LNCaP clone FGC (cell line): ENCODE measurements at regions not wholly inside any gene's neighbourhood (a gene's known extent, or its start where the extent isn't known, plus 50 kb on each side); places are given as distances from the start of the nearest gene placed in this dataset.

Source experiments
- DNase-seq: peaks from one replicate; pipeline ENCODE4 v3.0.0-alpha.2; 2011; ENCODE audit warnings: low read depth
- H3K4me3 ChIP-seq: 2 replicates; pipeline ENCODE4 v1.5.1; 2011; ENCODE audit warnings: mild to moderate bottlenecking, low read depth, low read length, control low read depth
- TF ChIP-seq, protein P1 (sequence below): IDR thresholded peaks from 2 replicates; pipeline ENCODE4 v1.5.1; 2012; ENCODE audit warnings: mild to moderate bottlenecking; ENCODE audit not compliant: control insufficient read depth, insufficient read depth; ENCODE audit errors: extremely low read depth

DNA sequence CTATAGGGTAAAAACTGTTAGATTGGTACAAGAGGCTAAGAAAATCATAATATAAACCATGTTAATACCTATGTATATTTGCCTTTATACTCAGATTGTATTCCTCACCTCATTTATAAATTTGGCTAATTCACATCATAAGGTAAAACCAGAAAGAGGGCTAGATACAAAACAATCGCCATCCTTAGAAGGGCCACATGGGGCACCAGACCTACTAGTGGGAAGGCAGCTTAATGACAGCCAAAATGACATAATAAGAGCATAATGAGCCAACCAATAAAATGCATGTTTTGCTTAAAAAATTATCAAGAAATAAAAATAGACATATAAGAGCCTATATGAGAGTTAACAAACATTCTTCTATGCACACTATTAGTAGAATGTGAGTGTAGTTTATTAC lies 107.3 kb upstream of the PRDX4 start:
- TF ChIP-seq, protein P1, sequence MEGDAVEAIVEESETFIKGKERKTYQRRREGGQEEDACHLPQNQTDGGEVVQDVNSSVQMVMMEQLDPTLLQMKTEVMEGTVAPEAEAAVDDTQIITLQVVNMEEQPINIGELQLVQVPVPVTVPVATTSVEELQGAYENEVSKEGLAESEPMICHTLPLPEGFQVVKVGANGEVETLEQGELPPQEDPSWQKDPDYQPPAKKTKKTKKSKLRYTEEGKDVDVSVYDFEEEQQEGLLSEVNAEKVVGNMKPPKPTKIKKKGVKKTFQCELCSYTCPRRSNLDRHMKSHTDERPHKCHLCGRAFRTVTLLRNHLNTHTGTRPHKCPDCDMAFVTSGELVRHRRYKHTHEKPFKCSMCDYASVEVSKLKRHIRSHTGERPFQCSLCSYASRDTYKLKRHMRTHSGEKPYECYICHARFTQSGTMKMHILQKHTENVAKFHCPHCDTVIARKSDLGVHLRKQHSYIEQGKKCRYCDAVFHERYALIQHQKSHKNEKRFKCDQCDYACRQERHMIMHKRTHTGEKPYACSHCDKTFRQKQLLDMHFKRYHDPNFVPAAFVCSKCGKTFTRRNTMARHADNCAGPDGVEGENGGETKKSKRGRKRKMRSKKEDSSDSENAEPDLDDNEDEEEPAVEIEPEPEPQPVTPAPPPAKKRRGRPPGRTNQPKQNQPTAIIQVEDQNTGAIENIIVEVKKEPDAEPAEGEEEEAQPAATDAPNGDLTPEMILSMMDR: no peak
- DNase-seq: no peak
- H3K4me3 ChIP-seq: no peak overlapping the region

GRCh38 chrX:23570674-23571343 lies 96.5 kb upstream of the PRDX4 start:
- no peak for DNase-seq
- TF ChIP-seq, protein P1: no peak
- no peak overlapping the region for H3K4me3 ChIP-seq

- H3K4me3 ChIP-seq: no peak overlapping the region
- no peak for DNase-seq
- TF ChIP-seq, protein P1: no peak
Observed at GRCh38 chrX:23575281-23575680, 92.0 kb upstream of the PRDX4 start.

DNA sequence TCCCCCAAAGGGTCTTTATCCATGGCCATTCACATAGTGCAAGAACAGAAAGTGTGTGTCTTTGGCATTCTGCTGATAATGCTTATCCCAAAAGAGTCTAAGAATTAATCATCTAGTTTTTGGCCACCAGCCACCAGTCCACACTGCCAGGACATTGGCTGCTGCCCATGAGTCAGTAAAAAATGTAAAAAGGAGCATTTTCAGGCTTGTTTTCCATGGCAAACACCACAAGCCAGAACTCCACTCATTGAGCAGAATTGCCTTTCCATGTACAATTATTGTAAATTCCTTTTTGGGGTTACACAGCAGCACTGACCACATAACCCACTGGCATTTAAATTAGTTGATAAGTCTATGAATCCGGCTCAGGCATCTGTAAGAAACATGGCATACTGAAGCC lies 89.2 kb upstream of the PRDX4 start:
- no peak overlapping the region for H3K4me3 ChIP-seq
- DNase-seq: no peak
- TF ChIP-seq, protein P1: no peak

- no peak overlapping the region for H3K4me3 ChIP-seq
- TF ChIP-seq, protein P1: no peak
- no peak for DNase-seq
Observed at GRCh38 chrX:23589496-23589895, 77.8 kb upstream of the PRDX4 start.

DNA sequence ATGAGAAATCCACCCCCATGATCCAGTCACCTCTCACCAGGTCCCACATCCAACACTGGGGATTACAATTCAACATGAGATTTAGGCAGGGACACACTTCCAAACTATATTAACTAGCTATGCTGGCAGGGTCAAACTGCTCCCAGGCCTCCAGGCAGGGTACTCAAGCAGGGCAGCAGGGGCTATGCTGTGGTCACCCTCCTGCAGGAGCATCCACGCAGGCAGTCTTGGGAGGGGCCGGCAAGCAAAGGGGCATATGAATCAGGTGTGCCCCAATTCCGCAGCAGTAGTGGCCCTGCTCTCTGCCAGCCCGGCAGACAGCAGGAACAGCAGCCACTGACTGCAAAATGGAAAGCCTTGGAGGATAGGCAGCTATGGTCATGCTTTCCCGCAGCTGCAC lies 74.6 kb upstream of the PRDX4 start:
- no peak overlapping the region for H3K4me3 ChIP-seq
- no peak for DNase-seq
- TF ChIP-seq, protein P1: no peak

DNA sequence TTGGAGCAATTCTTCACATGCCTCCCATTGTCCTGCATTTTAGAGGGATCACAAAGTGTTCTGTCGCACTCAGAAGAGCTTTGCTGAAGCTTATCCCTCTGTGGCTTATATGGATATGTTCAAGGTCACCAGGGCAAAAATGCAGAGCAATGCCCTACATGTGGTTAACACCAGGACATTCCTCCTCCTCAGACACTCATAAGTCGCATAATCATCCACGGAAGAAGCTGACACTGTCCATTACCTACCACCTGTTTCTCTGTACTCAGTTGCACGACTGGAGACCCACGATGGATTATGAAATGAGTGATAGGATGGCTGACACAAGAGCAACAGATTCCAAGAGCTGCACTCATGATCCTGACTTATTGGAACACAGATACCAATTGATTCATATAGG lies 68.7 kb upstream of the PRDX4 start:
- H3K4me3 ChIP-seq: no peak overlapping the region
- TF ChIP-seq, protein P1: no peak
- DNase-seq: no peak
